ENCODE measurements at regions not wholly inside any gene's neighbourhood (a gene's known extent, or its start where the extent isn't known, plus 50 kb on each side); places are given as distances from the start of the nearest gene placed in this dataset.
A peak's percentile ranks its signal among the peaks of the same experiment; 100 is the strongest.

DNA sequence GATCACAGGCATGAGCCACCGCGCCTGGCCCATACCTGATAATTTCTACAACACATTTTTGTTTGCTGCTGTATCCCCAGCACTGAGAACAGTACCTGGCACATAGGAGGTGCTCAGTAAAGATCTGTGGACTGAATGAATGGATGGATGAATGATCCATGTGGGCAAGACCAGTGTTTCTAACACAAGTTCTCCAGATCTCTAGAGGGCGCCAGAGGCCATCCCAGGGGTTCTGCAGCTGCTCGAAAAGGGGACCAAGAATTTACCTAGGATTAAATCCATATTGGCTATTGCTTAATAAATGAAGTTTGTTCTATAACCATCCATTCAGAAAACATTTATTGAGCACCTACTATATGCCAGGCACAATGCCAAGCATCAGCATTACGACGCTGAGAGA lies 167.7 kb downstream of the ACTL8 start:
- FAIRE-seq (no peak), DNase-seq (ENCODE audit: insufficient read length, low spot score) (no peak)
- TF ChIP-seq CTCF (IDR thresholded peaks at IDR 0.05; ENCODE audit: insufficient read depth, missing control alignments) = peak; percentile 72

DNA sequence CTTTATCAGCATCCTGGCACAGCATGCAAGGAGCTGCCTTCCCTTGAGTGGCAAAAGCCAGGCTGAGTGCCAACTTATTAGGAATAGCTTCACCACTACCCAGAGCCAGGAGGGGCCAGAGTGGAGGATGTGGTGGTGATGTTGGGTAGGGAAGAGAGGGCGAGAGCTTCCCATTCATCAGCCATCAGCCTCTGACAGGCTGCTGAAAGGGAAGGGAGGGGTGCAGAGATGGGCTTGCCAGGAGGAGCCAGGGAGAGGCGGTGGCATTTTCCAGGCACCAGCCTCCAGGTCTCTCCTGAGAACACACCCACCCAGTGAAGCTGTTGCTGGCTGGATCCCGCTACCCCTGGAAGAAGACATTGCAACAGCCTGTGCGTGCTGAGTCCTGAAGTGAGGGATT lies 168.5 kb downstream of the ACTL8 start:
- TF ChIP-seq CTCF (IDR thresholded peaks at IDR 0.05; ENCODE audit: insufficient read depth, missing control alignments) = no peak
- FAIRE-seq (no peak), DNase-seq (ENCODE audit: insufficient read length, low spot score) (no peak)

DNA sequence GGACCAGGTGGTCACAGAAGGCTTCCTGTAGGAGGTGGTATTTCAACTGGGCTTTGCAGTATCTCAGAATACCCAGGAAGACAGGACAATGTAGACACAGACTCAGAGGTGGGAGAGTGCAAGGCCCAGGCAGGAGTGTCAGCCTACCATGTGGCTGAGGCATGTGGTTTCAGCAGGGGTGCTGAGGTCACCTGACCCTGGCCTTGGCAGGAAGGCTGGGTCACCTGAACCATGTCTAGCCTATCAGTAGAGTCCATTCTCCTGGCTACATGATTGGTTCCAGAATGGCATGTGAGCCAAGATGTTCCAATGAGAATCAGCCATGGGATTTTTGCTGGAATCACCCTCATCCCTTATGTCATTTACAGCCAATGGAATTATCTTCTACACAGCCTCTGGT lies 169.4 kb downstream of the ACTL8 start:
- TF ChIP-seq CTCF (IDR thresholded peaks at IDR 0.05; ENCODE audit: insufficient read depth, missing control alignments) = no peak
- no peak for DNase-seq (ENCODE audit: insufficient read length, low spot score)
- no peak for FAIRE-seq

DNA sequence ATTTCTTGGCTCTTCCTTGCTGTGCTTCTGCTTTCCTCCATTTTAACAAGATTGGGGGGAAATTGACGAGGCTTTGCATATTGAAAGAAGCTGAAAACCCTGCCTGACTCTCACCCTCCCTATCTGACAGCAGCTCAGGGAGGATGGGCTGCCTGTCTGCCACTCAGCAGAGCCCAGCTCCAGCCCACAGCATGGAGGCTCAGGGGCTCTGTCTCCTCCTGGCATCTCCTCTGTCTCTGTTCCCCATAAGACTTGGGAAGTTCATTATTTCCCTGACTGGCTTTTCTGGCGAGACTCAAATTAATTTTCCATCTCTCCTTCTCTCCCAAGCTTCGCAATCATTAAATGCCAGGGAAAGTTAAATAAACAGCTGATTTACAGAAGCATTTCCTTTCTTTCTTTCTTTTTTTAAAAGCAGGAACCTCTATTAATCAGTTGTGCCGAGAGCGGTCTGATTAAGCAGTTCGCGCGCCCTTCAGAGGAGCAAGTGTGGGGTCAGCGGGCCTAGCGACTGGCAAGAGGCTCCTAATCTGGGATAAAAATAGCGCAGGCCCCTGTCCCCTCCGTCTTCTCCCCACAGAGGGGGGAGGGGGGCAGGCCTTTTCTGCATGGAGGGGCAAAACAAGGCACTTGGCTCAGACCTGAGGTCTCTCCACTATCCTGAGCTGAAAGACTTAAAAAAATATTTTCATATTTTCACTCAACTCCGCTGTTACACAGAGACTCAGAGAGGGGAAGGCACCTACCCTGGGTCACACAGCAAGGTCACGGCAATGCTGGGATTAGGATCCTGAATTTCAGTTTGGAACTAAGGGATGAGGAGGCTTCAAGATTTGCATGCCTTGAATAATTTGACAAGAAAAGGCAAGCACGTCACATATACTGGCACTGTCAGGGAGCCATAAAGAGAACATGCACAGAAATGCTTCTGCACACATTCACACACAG lies 170.4 kb downstream of the ACTL8 start:
- FAIRE-seq = no peak
- DNase-seq (ENCODE audit: insufficient read length, low spot score) = no peak
- TF ChIP-seq CTCF (IDR thresholded peaks at IDR 0.05; ENCODE audit: insufficient read depth, missing control alignments) = no peak

DNA sequence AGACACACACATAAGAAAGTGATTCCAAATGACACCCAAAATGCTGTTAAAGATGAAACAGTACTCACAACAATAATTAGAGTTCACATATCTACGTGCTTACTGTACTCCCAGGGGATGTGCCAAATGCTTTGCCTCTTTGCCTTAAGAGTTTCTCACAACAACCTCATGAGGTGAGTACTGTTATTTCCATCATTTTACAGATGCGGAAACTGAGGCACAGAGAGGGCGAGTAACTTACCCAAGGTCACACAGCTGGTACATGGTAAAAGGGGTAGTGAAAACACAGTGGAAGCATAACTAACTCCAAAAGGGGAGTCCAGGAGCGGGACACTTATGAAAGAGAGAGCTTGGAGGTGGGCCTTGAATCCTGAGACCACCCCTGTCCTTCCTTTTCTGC lies 171.8 kb downstream of the ACTL8 start:
- TF ChIP-seq CTCF (IDR thresholded peaks at IDR 0.05; ENCODE audit: insufficient read depth, missing control alignments) = no peak
- DNase-seq (ENCODE audit: insufficient read length, low spot score) (no peak), FAIRE-seq (no peak)

DNA sequence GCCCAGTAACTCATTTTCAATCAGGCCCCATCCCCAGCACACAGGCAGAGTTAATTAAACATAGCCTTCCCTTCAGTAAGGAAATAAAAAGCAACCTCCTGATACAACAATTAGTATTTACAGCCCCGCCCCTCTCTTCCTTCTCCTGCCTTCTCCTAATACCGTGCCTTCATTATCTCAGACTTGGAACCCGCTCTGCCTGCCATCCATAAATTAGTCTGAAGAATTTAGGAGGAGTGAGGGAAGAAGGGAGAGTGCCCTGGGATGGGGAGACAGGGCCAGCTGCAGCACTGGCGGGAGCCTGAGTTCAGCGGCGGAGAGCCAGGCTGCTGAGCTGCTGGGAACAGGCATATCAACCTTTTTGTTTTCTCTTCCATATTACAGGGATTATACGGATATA lies 172.8 kb downstream of the ACTL8 start:
- DNase-seq (ENCODE audit: insufficient read length, low spot score) = no peak
- TF ChIP-seq CTCF (IDR thresholded peaks at IDR 0.05; ENCODE audit: insufficient read depth, missing control alignments) = no peak
- no peak for FAIRE-seq

- DNase-seq (ENCODE audit: insufficient read length, low spot score) (no peak), FAIRE-seq (no peak)
- TF ChIP-seq CTCF (IDR thresholded peaks at IDR 0.05; ENCODE audit: insufficient read depth, missing control alignments) = no peak
These were observed 174.1 kb downstream of the ACTL8 start for GRCh38 chr1:17929224-17929623.

Measured in D721Med (cell line).